Natural killer cell (primary cell): ENCODE measurements at regions not wholly inside any gene's neighbourhood (a gene's known extent, or its start where the extent isn't known, plus 50 kb on each side); places are given as distances from the start of the nearest gene placed in this dataset.

Source experiments
- ATAC-seq, 3 donors: fragments of 150-1000 bp in 2 of 3; fragments of 200-7000 bp in 1 of 3; cut with Tn5 transposase; 1 replicate in 1 of 3; 2 replicates in 2 of 3; pipeline ENCODE4 v1.10.0; 2021; ENCODE audit warnings: mild to moderate bottlenecking in 2 of 3, moderate library complexity in 2 of 3
- DNase-seq, 2 donors: peaks; one replicate each; pipeline versions ENCODE4 v3.0.0 to v3.0.0-alpha.2; 2013 to 2021; ENCODE audit warnings: mixed read lengths in 1 of 2
- H3K27ac ChIP-seq: one replicate; pipeline ENCODE4 v1.5.1; 2013; ENCODE audit warnings: mild to moderate bottlenecking, low read length
- H3K27me3 ChIP-seq: one replicate; pipeline ENCODE4 v1.6.1; 2013; ENCODE audit warnings: low read length; ENCODE audit not compliant: control insufficient read depth, insufficient read depth
- H3K36me3 ChIP-seq: one replicate; pipeline ENCODE4 v1.6.1; 2013; ENCODE audit warnings: low read length; ENCODE audit not compliant: control insufficient read depth, insufficient read depth
- H3K4me1 ChIP-seq: one replicate; pipeline ENCODE4 v1.6.1; 2013; ENCODE audit warnings: low read length; ENCODE audit not compliant: control insufficient read depth, insufficient read depth
- H3K4me3 ChIP-seq: one replicate; pipeline ENCODE4 v1.5.1; 2013; ENCODE audit warnings: low read length
- H3K9me3 ChIP-seq: one replicate; pipeline ENCODE4 v1.6.1; 2013; ENCODE audit warnings: low read length; ENCODE audit not compliant: control insufficient read depth, insufficient read depth
- H3K27ac Mint-ChIP-seq, 2 donors: one replicate each; pipeline ENCODE4 v1.8.0; 2022; ENCODE audit warnings: mild to moderate bottlenecking in 2 of 2, mixed read lengths in 2 of 2, moderate library complexity in 1 of 2
- H3K27me3 Mint-ChIP-seq, 2 donors: one replicate each; pipeline ENCODE4 v1.8.0; 2022; ENCODE audit warnings: low read depth in 2 of 2, mixed read lengths in 2 of 2
- H3K36me3 Mint-ChIP-seq: one replicate; pipeline ENCODE4 v1.8.0; 2022; ENCODE audit warnings: mixed read lengths
- H3K4me1 Mint-ChIP-seq, 2 donors: one replicate each; pipeline ENCODE4 v1.8.0; 2022; ENCODE audit warnings: mixed read lengths in 2 of 2
- H3K4me3 Mint-ChIP-seq: one replicate; pipeline ENCODE4 v1.8.0; 2022; ENCODE audit warnings: mild to moderate bottlenecking, moderate library complexity, mixed read lengths
- H3K9me3 Mint-ChIP-seq, 2 donors: one replicate each; pipeline ENCODE4 v1.8.0; 2022; ENCODE audit warnings: mixed read lengths in 2 of 2
- CTCF ChIP-seq: fragments of 200-600 bp; IDR thresholded peaks from one replicate; pipeline ENCODE4 v1.8.0; 2022; ENCODE audit warnings: antibody characterized with exemption
- WGBS: methylation state at CpG from one replicate; pipeline ENCODE4 v1.1.7; 2013; ENCODE audit warnings: missing lambda C conversion rate; ENCODE audit not compliant: insufficient coverage; 5-methylcytosine and 5-hydroxymethylcytosine counted together
- intact Hi-C: fragments of 100-400 bp; cut with micrococcal nuclease; formaldehyde crosslinking; loops from one replicate; pipeline ENCODE4 v1.14.2; 2022

- Histone ChIP-seq H3K4me3 (no peak overlapping the region), H3K9me3 (peaks cover 19% of the 10 kb centered on the region), H3K36me3 (no peaks in the 10 kb centered on the region), H3K27ac (no peak overlapping the region), H3K27me3 (no peaks in the 10 kb centered on the region), H3K4me1 (no peaks in the 10 kb centered on the region)
- H3K36me3 Mint-ChIP-seq: peaks cover 8% of the 10 kb centered on the region
- no peak for TF ChIP-seq CTCF
- WGBS: 94% methylated on average over 8 of the region's 9 CpGs
- no peaks in the 10 kb centered on the region for H3K4me1 Mint-ChIP-seq
- no peak for DNase-seq
- no peaks in the 10 kb centered on the region for H3K27me3 Mint-ChIP-seq
- no peak for ATAC-seq
- H3K27ac Mint-ChIP-seq: no peak overlapping the region
- peaks cover 2 to 13% of the 10 kb centered on the region in 2 donors for H3K9me3 Mint-ChIP-seq
- intact Hi-C loops: no loop called here
- H3K4me3 Mint-ChIP-seq: no peak overlapping the region
These were observed 636.8 kb upstream of the KCNMB2 start for GRCh38 chr3:177899275-177900067.

- intact Hi-C loops: no loop called here
- H3K4me1 Mint-ChIP-seq: no peaks in the 10 kb centered on the region
- no peaks in the 10 kb centered on the region for H3K4me1 ChIP-seq
- H3K36me3 ChIP-seq: no peaks in the 10 kb centered on the region
- H3K27me3 Mint-ChIP-seq: no peaks in the 10 kb centered on the region
- H3K36me3 Mint-ChIP-seq: peaks cover 8% of the 10 kb centered on the region
- no peak overlapping the region for H3K27ac Mint-ChIP-seq
- ATAC-seq (no peak), DNase-seq (no peak)
- no peak overlapping the region for H3K4me3 Mint-ChIP-seq
- no peak for TF ChIP-seq CTCF
- H3K9me3 Mint-ChIP-seq: peaks cover 2 to 7% of the 10 kb centered on the region in 2 donors
- H3K27me3 ChIP-seq: no peaks in the 10 kb centered on the region
- H3K4me3 ChIP-seq: no peak overlapping the region
- 93% methylated on average over 4 of the region's 5 CpGs for WGBS
- H3K27ac ChIP-seq: no peak overlapping the region
- H3K9me3 ChIP-seq: peaks cover 19% of the 10 kb centered on the region
These were observed 633.4 kb upstream of the KCNMB2 start for GRCh38 chr3:177902876-177903275.

- no peak for TF ChIP-seq CTCF
- no peak for ATAC-seq
- Histone ChIP-seq H3K4me1 (no peaks in the 10 kb centered on the region), H3K27ac (no peak overlapping the region), H3K27me3 (no peaks in the 10 kb centered on the region), H3K4me3 (no peak overlapping the region), H3K36me3 (no peaks in the 10 kb centered on the region), H3K9me3 (peaks cover 6% of the 10 kb centered on the region)
- no peak for DNase-seq
- Mint-ChIP-seq H3K27ac (no peak overlapping the region), H3K36me3 (peaks cover 8% of the 10 kb centered on the region), H3K4me1 (no peaks in the 10 kb centered on the region), H3K27me3 (no peaks in the 10 kb centered on the region), H3K4me3 (no peak overlapping the region), H3K9me3 (peaks cover 2 to 7% of the 10 kb centered on the region in 2 donors)
- intact Hi-C loops: no loop called here
These were observed 631.6 kb upstream of the KCNMB2 start for GRCh38 chr3:177904621-177905020.
